ENCODE measurements at regions not wholly inside any gene's neighbourhood (a gene's known extent, or its start where the extent isn't known, plus 50 kb on each side); places are given as distances from the start of the nearest gene placed in this dataset.
"Not testable (repeated sequence)": the region's sequence is repeated elsewhere in the genome, so short reads cannot be mapped to it uniquely, and the experiment has no call there.

DNA sequence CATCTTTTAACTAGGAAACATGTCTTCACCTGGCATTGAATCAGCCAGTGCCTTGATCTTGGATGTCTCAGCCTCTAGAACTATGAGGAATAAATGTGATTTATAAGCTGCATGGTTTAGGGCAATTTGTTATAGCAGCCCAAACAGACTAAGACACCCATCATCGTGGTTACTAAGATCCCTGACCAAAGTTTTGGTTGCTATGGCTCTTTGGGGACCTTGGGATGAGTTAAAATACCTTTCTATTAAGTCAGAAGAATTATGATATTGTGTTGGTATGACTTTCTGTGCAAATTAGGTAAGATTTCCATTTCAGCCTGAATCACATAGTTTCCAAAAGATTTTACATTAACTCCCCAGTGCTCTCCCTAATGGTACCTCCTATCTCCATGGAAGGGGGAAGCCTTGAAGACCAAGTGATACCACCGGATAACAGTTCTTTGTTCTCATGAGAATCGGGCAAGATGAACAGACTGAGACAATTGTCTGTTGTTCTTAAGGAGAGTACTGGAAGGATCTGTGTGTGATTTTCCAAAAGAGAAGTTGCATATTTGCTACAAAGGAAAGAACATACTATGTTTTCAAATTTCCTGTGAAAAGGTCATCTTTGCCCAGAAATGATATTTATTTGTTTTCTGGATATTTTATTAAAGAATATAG, 60.4 kb upstream of the UBASH3B start:
- DNase-seq (ENCODE audit: low spot score): no peak
- TF ChIP-seq, protein P1, sequence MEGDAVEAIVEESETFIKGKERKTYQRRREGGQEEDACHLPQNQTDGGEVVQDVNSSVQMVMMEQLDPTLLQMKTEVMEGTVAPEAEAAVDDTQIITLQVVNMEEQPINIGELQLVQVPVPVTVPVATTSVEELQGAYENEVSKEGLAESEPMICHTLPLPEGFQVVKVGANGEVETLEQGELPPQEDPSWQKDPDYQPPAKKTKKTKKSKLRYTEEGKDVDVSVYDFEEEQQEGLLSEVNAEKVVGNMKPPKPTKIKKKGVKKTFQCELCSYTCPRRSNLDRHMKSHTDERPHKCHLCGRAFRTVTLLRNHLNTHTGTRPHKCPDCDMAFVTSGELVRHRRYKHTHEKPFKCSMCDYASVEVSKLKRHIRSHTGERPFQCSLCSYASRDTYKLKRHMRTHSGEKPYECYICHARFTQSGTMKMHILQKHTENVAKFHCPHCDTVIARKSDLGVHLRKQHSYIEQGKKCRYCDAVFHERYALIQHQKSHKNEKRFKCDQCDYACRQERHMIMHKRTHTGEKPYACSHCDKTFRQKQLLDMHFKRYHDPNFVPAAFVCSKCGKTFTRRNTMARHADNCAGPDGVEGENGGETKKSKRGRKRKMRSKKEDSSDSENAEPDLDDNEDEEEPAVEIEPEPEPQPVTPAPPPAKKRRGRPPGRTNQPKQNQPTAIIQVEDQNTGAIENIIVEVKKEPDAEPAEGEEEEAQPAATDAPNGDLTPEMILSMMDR (IDR thresholded peaks at IDR 0.05): no peak
- no peak for ATAC-seq (ENCODE audit: low FRiP score)

DNA sequence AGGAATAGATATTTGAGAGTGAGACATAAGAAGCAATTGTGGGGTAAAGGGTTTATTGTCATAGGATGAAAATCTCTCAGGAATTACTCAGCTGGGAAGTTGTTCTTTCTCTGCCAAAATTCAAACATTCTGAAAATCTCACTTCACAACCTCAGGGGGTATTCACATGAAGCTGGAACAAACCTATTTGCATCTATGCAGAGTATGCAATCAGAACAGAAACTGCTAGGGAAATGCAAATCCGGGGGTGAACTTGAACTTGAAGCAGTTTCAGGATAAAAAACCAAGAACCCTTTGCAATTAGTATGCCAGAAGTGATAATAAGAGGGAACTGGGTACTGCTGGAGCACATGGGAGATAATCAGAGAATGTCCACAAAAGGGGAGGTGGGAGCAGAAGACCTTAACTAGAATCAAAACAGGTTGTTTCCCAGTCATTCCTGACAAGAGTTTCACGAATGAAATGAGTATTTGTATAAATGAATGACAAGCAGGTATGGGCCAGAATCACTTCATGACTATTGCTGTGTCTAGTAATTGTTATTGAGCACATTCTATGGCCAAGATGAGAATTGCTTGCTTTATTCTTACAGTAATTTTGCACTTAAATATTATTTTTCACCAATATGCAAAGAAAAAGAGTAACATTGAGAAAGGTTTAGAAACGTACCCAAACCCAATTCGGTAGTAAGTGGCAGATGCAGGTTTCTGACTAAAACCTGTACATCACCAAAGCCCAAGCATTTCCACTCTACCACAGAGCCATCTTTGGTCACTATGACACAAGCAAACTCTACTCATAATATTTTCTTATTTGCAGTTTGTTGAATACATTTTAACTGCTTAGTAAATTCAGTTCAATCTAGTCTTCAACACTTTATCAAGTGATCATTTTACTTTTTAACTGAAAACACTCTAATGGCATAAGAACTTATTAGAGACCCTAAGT, 61.8 kb upstream of the UBASH3B start:
- DNase-seq (ENCODE audit: low spot score): no peak
- TF ChIP-seq, protein P1 (IDR thresholded peaks at IDR 0.05): no peak

DNA sequence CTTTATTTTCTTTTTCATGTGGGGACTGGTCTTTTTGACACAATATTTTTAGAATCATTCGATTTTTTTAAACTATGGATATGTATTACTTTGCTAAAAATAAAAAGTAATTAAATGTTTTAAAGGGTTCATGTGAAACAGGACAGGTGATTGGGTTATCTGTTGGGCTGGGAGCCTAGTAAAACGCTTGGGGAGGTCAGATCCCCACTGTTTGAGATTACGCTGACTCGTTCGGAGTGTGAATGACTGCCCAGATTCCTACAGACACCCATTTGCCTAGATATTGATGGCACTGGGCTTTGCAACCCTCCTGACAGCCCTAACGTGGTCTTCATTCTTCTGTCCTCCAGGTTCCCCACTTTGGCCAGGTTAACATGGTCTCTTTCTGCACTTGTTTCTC, 62.9 kb upstream of the UBASH3B start:
- ATAC-seq (ENCODE audit: low FRiP score): no peak
- TF ChIP-seq, protein P1 (IDR thresholded peaks at IDR 0.05): no peak
- DNase-seq (ENCODE audit: low spot score): no peak

More for the DNA sequence above, 61.8 kb upstream of the UBASH3B start:
- ATAC-seq (ENCODE audit: low FRiP score): no peak

DNA sequence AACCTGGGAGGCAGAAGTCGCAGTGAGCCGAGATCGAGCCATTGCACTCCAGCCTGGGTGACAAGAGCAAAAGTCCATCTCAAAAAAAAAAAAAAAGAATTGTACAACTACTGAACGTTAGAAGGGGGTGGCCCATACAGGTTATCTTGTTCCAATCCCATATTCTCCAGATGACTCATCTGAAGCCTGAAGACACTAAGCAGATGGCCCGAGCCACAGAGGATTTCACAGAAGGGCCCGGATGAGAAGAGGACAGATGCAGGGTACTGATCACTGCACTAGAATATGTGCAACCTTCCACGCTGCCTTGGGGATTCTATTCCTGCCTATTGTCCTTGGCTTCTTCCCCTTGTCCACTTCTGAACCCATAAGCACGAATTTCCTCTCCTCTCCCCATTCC, 70.9 kb upstream of the UBASH3B start:
- TF ChIP-seq, protein P1 (IDR thresholded peaks at IDR 0.05): no peak
- ATAC-seq (ENCODE audit: low FRiP score) (no peak), DNase-seq (ENCODE audit: low spot score) (no peak)

DNA sequence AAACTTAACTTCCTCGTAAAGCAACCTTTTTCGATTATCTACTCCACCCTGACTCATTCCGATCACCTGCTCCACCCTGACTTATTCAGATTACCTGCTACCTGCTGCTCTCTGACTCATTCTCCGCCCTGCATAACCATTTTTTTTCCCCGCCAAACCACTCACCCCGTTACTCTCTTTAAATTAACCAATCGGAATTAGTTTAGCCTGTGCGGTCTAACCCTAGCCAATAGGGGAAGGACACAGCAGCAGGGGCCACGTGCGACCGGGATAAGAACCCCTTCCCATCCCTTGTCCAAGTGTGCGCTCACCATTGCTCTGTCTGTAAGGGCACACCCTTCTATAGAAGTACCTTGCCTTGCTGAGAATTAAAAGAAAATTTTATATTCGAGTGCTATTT, 75.5 kb upstream of the UBASH3B start:
- DNase-seq (ENCODE audit: low spot score); ATAC-seq (ENCODE audit: low FRiP score): not testable (repeated sequence)

DNA sequence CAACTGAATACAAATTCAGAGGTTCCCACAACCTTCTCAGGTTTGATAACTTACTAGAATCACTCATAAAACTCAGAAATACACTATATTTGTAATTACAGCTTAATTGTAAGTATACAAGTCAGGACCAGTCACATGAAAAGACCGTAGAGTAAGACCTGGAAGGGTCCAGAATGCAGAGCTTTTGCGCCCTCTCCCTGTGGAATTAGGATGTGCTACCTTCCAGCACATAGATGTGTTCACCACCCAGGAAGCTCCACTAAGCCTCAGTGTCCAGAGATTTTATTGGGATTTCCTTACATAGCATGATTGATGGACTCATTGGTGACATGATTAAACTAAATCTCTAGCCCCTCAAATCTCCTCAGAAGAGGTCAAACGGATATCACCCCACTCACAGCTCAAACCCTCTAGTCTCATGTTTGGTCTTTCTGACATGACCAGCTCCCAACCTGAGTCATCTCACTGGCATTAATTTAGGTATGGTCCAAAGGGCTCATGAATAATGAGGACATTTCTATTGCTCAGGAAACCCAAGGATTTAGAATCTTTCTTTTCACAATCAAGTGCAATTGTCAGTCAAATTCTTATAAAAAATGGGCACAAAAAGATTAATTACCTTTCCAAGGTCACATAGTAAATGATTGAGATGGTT, 77.2 kb upstream of the UBASH3B start:
- ATAC-seq (ENCODE audit: low FRiP score) (no peak), DNase-seq (ENCODE audit: low spot score) (no peak)
- TF ChIP-seq, protein P1 (IDR thresholded peaks at IDR 0.05): no peak

DNA sequence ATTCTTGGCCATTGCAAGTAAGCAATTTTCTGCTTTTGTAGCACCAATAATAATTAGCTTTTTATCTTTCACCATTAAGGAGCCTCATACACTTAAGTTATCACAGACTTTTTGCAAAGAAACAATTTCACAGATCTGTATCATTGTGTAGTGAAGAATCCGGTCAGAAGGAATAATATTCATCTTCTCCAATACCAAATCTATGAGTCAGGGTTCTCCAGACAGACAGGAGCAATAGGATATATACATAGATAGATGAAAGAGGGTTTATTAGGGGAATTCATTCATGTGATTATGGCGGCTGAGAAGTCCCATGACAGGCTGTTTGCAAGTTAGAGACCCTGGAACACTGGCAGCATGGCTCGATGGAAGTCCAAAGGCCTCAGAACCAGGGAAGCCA, 82.9 kb upstream of the UBASH3B start:
- TF ChIP-seq, protein P1 (IDR thresholded peaks at IDR 0.05): no peak
- DNase-seq (ENCODE audit: low spot score): no peak

More for the DNA sequence above, 82.9 kb upstream of the UBASH3B start:
- no peak for ATAC-seq (ENCODE audit: low FRiP score)

All from omental fat pad (tissue), 3 donors.